ENCODE measurements at regions not wholly inside any gene's neighbourhood (a gene's known extent, or its start where the extent isn't known, plus 50 kb on each side); places are given as distances from the start of the nearest gene placed in this dataset.

DNA sequence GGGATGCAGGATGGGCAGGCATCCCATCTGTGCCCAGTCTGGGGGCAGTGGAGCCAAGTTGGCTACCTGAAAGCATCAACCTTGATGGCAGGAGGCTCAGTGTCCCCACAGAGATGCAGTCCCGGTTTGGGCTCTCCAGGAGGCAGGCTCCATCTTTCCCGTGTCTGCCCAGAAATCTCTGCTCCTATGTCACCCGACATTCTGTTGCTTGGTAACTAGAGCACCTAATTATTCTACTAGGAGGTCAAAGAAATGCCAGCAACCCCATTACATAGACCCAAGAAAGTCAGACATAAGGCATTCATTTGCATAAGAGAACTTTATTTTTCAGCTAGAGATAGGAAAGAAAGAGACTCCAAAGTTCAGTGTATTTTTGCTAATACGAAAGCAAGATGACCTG is 100.3 kb upstream of the BACE2 start:
- ATAC-seq (replicated peaks in 1 of 4) (no peak), DNase-seq (no peak)
- 90% methylated on average over 3 of the region's 4 CpGs for WGBS (ENCODE audit: insufficient coverage)
- Mint-ChIP-seq H3K4me1 (peaks cover 9 to 13% (median 12%) of the 10 kb centered on the region in 3 donors), H3K9me3 (no peaks in the 10 kb centered on the region), H3K36me3 (no peaks in the 10 kb centered on the region), H3K27ac (no peak overlapping the region), H3K27me3 (peaks cover 35 to 45% of the 10 kb centered on the region in 2 donors), H3K4me3 (no peak overlapping the region)
- H3K4me1 ChIP-seq (ENCODE audit: control insufficient read depth in 1 of 2, extremely low read depth in 1 of 2, insufficient read depth in 2 of 2, low read length in 2 of 2): peaks cover 0 to 9% of the 10 kb centered on the region in 2 experiments
- ChIA-PET CTCF (no interaction called here), POLR2A (no interaction called here)
- no peak overlapping the region for H3K4me3 ChIP-seq (ENCODE audit: control insufficient read depth in 1 of 2, extremely low read depth in 1 of 2, low read length in 1 of 2)
- H3K27ac ChIP-seq (ENCODE audit: low read length): no peak overlapping the region
- peaks cover 0 to 27% of the 10 kb centered on the region in 2 experiments for H3K27me3 ChIP-seq (replicated peaks in 1 of 2; ENCODE audit: control insufficient read depth in 2 of 2, extremely low read depth in 1 of 2, insufficient read depth in 2 of 2, low read length in 1 of 2)
- no peaks in the 10 kb centered on the region for H3K9me3 ChIP-seq
- H3K36me3 ChIP-seq (ENCODE audit: control insufficient read depth in 2 of 2, extremely low read depth in 1 of 2, insufficient read depth in 1 of 2, low read length in 1 of 2): no peaks in the 10 kb centered on the region

DNA sequence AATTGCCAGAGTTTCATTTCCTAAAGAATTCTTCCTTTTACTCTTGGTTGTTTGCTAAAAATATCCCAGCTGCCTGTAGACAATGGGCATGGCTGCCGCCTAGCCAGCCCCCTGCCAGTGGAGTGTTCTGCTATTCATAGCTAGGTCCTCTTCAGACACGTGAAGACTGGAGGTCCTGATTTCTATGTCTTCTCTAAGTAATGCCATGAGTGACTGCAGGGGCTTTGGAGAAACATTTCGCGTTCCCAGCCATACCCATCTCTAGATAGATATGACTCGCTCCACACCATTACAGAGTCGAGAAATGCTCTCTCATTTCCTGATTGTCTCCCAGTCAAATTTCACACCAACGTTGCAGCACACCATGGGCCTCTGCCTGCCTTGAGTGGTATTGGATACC is 99.5 kb upstream of the BACE2 start:
- Mint-ChIP-seq H3K4me1 (peaks cover 9 to 13% (median 12%) of the 10 kb centered on the region in 3 donors), H3K36me3 (no peaks in the 10 kb centered on the region), H3K27ac (no peak overlapping the region), H3K4me3 (peak overlapping the region; percentile 63 to 68 (median 68)), H3K9me3 (no peaks in the 10 kb centered on the region), H3K27me3 (peaks cover 35 to 45% of the 10 kb centered on the region in 2 donors)
- Histone ChIP-seq H3K27ac (ENCODE audit: low read length) (no peak overlapping the region), H3K4me3 (ENCODE audit: control insufficient read depth in 1 of 2, extremely low read depth in 1 of 2, low read length in 1 of 2) (peak overlapping the region in 1 of 2 donors; percentile 27), H3K4me1 (ENCODE audit: control insufficient read depth in 1 of 2, extremely low read depth in 1 of 2, insufficient read depth in 2 of 2, low read length in 2 of 2) (peaks cover 0 to 9% of the 10 kb centered on the region in 2 experiments), H3K36me3 (ENCODE audit: control insufficient read depth in 2 of 2, extremely low read depth in 1 of 2, insufficient read depth in 1 of 2, low read length in 1 of 2) (no peaks in the 10 kb centered on the region), H3K27me3 (replicated peaks in 1 of 2; ENCODE audit: control insufficient read depth in 2 of 2, extremely low read depth in 1 of 2, insufficient read depth in 2 of 2, low read length in 1 of 2) (peaks cover 0 to 27% of the 10 kb centered on the region in 2 experiments), H3K9me3 (no peaks in the 10 kb centered on the region)
- ChIA-PET POLR2A (no interaction called here), CTCF (interaction anchor here in 1 of 2 donors (0.8 kb wide), 1 partner anchor 31 kb away, joined by 3 read pairs; no protein-coding TSS in a partner anchor)
- no peak for ATAC-seq (replicated peaks in 1 of 4)
- 2% methylated on average over 5 of the region's 7 CpGs for WGBS (ENCODE audit: insufficient coverage)
- no peak for DNase-seq

DNA sequence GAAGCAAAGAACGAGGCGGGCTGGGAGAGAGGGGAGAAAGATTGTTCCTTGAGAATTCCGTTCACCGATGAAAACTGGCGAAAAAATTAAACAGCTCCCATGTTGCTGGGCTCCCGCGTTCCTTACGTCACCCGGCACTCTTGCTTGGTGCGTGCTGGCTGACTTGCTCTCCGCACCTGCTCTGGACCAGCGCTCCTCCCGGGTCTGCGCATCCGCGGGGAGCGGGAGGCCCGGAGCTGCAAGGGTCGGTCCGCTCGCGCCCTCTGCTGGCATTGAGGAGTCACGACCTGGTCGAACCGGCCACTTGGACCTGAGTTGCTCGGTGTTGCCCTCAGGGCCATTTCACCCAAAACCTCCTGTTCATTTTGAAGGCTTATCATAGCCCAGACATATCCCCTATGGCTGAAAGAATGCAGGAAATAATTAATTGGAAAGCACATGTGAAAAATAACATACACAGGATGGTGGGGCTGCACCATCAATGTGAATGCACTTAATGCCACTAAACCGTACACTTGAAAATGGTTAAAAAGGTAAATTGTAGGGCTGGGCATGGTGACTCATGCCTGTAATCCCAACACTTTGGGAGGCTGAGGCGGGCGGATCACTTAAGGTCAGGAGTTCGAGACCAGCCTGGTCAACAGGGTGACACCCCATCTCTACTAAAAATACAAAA is 98.9 kb upstream of the BACE2 start:
- Mint-ChIP-seq H3K36me3 (no peaks in the 10 kb centered on the region), H3K4me1 (peaks cover 9 to 13% (median 12%) of the 10 kb centered on the region in 3 donors), H3K4me3 (peak overlapping the region; percentile 63 to 68 (median 68)), H3K27me3 (peaks cover 35 to 45% of the 10 kb centered on the region in 2 donors), H3K9me3 (no peaks in the 10 kb centered on the region), H3K27ac (no peak overlapping the region)
- 10% methylated on average over 24 of the region's 30 CpGs for WGBS (ENCODE audit: insufficient coverage)
- H3K9me3 ChIP-seq: no peaks in the 10 kb centered on the region
- peaks cover 0 to 27% of the 10 kb centered on the region in 2 experiments for H3K27me3 ChIP-seq (replicated peaks in 1 of 2; ENCODE audit: control insufficient read depth in 2 of 2, extremely low read depth in 1 of 2, insufficient read depth in 2 of 2, low read length in 1 of 2)
- ChIA-PET POLR2A (no interaction called here), CTCF (interaction anchor here in 1 of 2 donors (0.8 kb wide), 1 partner anchor 32 kb away, joined by 3 read pairs; no protein-coding TSS in a partner anchor)
- H3K27ac ChIP-seq (ENCODE audit: low read length): no peak overlapping the region
- ATAC-seq (replicated peaks in 1 of 4) (peak; percentile 49 to 72 (median 70)), DNase-seq (peak in 34 of 35 experiments; percentile 8 to 66 (median 33))
- H3K36me3 ChIP-seq (ENCODE audit: control insufficient read depth in 2 of 2, extremely low read depth in 1 of 2, insufficient read depth in 1 of 2, low read length in 1 of 2): no peaks in the 10 kb centered on the region
- peak overlapping the region in 1 of 2 donors; percentile 27 for H3K4me3 ChIP-seq (ENCODE audit: control insufficient read depth in 1 of 2, extremely low read depth in 1 of 2, low read length in 1 of 2)
- peaks cover 0 to 9% of the 10 kb centered on the region in 2 experiments for H3K4me1 ChIP-seq (ENCODE audit: control insufficient read depth in 1 of 2, extremely low read depth in 1 of 2, insufficient read depth in 2 of 2, low read length in 2 of 2)

DNA sequence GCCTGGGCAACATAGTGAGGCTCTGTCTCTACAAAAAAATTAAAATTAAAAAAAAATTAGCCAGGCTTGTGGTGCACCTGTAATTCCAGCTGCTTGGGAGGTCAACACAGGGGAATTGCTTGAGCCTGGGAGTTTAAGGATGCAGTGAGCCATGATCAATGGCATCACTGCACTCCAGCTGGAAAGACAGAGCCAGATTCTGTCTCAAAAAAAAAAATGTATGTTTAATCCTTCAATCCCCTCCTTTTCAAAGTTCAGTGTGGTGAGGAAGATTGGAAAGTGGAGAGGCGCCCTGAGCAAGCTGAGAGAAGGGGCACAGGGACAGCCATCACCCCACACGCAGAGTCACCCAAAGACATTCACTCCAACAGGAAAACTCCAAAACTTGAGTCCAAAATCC is 97.7 kb upstream of the BACE2 start:
- ATAC-seq (replicated peaks in 1 of 4) (no peak), DNase-seq (no peak)
- WGBS (ENCODE audit: insufficient coverage): no CpG with 5 or more reads among the region's 2 CpGs
- Mint-ChIP-seq H3K9me3 (no peaks in the 10 kb centered on the region), H3K27ac (no peak overlapping the region), H3K4me1 (peaks cover 9 to 13% (median 12%) of the 10 kb centered on the region in 3 donors), H3K27me3 (peaks cover 35 to 45% of the 10 kb centered on the region in 2 donors), H3K36me3 (no peaks in the 10 kb centered on the region), H3K4me3 (no peak overlapping the region)
- Histone ChIP-seq H3K36me3 (ENCODE audit: control insufficient read depth in 2 of 2, extremely low read depth in 1 of 2, insufficient read depth in 1 of 2, low read length in 1 of 2) (no peaks in the 10 kb centered on the region), H3K27me3 (replicated peaks in 1 of 2; ENCODE audit: control insufficient read depth in 2 of 2, extremely low read depth in 1 of 2, insufficient read depth in 2 of 2, low read length in 1 of 2) (peaks cover 0 to 27% of the 10 kb centered on the region in 2 experiments), H3K9me3 (no peaks in the 10 kb centered on the region), H3K4me3 (ENCODE audit: control insufficient read depth in 1 of 2, extremely low read depth in 1 of 2, low read length in 1 of 2) (no peak overlapping the region), H3K27ac (ENCODE audit: low read length) (no peak overlapping the region), H3K4me1 (ENCODE audit: control insufficient read depth in 1 of 2, extremely low read depth in 1 of 2, insufficient read depth in 2 of 2, low read length in 2 of 2) (peaks cover 0 to 9% of the 10 kb centered on the region in 2 experiments)
- CTCF ChIA-PET: interaction anchor here in 1 of 2 donors (0.7 kb wide), 1 partner anchor 27 kb away, joined by 3 read pairs; no protein-coding TSS in a partner anchor
- POLR2A ChIA-PET: no interaction called here

GRCh38 chr21:41071258-41072171 is 96.4 kb upstream of the BACE2 start:
- Mint-ChIP-seq H3K9me3 (no peaks in the 10 kb centered on the region), H3K4me1 (peaks cover 9 to 13% (median 12%) of the 10 kb centered on the region in 3 donors), H3K27ac (no peak overlapping the region), H3K36me3 (no peaks in the 10 kb centered on the region), H3K4me3 (no peak overlapping the region), H3K27me3 (peaks cover 33 to 37% of the 10 kb centered on the region in 2 donors)
- H3K36me3 ChIP-seq (ENCODE audit: control insufficient read depth in 2 of 2, extremely low read depth in 1 of 2, insufficient read depth in 1 of 2, low read length in 1 of 2): no peaks in the 10 kb centered on the region
- CTCF ChIA-PET: no interaction called here
- DNase-seq (no peak), ATAC-seq (replicated peaks in 1 of 4) (no peak)
- H3K4me3 ChIP-seq (ENCODE audit: control insufficient read depth in 1 of 2, extremely low read depth in 1 of 2, low read length in 1 of 2): no peak overlapping the region
- H3K9me3 ChIP-seq: no peaks in the 10 kb centered on the region
- H3K27me3 ChIP-seq (replicated peaks in 1 of 2; ENCODE audit: control insufficient read depth in 2 of 2, extremely low read depth in 1 of 2, insufficient read depth in 2 of 2, low read length in 1 of 2): peaks cover 0 to 22% of the 10 kb centered on the region in 2 experiments
- WGBS (ENCODE audit: insufficient coverage): 59% methylated on average over 8 of the region's 11 CpGs
- H3K4me1 ChIP-seq (ENCODE audit: control insufficient read depth in 1 of 2, extremely low read depth in 1 of 2, insufficient read depth in 2 of 2, low read length in 2 of 2): peaks cover 0 to 9% of the 10 kb centered on the region in 2 experiments
- H3K27ac ChIP-seq (ENCODE audit: low read length): no peak overlapping the region
- POLR2A ChIA-PET: no interaction called here

DNA sequence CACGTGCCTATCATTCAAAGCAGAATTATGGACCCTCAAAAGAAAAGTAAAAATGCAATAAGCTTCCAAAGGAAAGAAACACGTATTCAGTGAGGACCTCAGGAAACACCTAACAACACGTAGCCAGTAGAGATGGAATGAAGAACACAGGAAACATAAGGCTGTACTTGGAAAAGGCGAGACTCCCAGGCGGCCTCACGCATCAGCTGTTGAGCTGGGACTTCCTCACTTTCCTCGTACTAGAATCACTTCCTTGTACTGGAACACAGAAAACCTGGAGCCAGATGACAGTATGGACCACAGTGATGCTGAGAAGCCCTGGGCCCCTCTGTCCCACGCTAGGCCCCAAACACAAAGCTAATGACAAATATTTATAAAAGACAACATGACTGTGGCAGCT is 94.4 kb upstream of the BACE2 start:
- H3K27ac ChIP-seq (ENCODE audit: low read length): no peak overlapping the region
- Mint-ChIP-seq H3K27me3 (peaks cover 20 to 23% of the 10 kb centered on the region in 2 donors), H3K9me3 (no peaks in the 10 kb centered on the region), H3K36me3 (no peaks in the 10 kb centered on the region), H3K4me3 (no peak overlapping the region), H3K27ac (no peak overlapping the region), H3K4me1 (peaks cover 5 to 7% (median 7%) of the 10 kb centered on the region in 3 donors)
- H3K4me3 ChIP-seq (ENCODE audit: control insufficient read depth in 1 of 2, extremely low read depth in 1 of 2, low read length in 1 of 2): no peak overlapping the region
- POLR2A ChIA-PET: no interaction called here
- peaks cover 0 to 16% of the 10 kb centered on the region in 2 experiments for H3K27me3 ChIP-seq (replicated peaks in 1 of 2; ENCODE audit: control insufficient read depth in 2 of 2, extremely low read depth in 1 of 2, insufficient read depth in 2 of 2, low read length in 1 of 2)
- CTCF ChIA-PET: no interaction called here
- DNase-seq (no peak), ATAC-seq (replicated peaks in 1 of 4) (no peak)
- peaks cover 0 to 7% of the 10 kb centered on the region in 2 experiments for H3K4me1 ChIP-seq (ENCODE audit: control insufficient read depth in 1 of 2, extremely low read depth in 1 of 2, insufficient read depth in 2 of 2, low read length in 2 of 2)
- H3K9me3 ChIP-seq: no peaks in the 10 kb centered on the region
- H3K36me3 ChIP-seq (ENCODE audit: control insufficient read depth in 2 of 2, extremely low read depth in 1 of 2, insufficient read depth in 1 of 2, low read length in 1 of 2): no peaks in the 10 kb centered on the region
- WGBS (ENCODE audit: insufficient coverage): 84% methylated on average over 7 of the region's 8 CpGs
